ENCODE measurements at regions not wholly inside any gene's neighbourhood (a gene's known extent, or its start where the extent isn't known, plus 50 kb on each side); places are given as distances from the start of the nearest gene placed in this dataset.

GRCh38 chr13:112325920-112326645 lies 50.1 kb upstream of the SPACA7 start:
- TF ChIP-seq CTCF (IDR thresholded peaks at IDR 0.05; ENCODE audit: low read depth, low read length) (no peak), POLR2A (IDR thresholded peaks at IDR 0.05; ENCODE audit: extremely low read depth, insufficient read length) (no peak)
